HG03442 (cell line): ENCODE measurements at regions not wholly inside any gene's neighbourhood (a gene's known extent, or its start where the extent isn't known, plus 50 kb on each side); places are given as distances from the start of the nearest gene placed in this dataset.
"Not testable (repeated sequence)": the region's sequence is repeated elsewhere in the genome, so short reads cannot be mapped to it uniquely, and the experiment has no call there.

Source experiments
- ATAC-seq: cut with Tn5 transposase; IDR thresholded peaks from one replicate; pipeline ENCODE4 v1.9.1; 2021; ENCODE audit warnings: mild to moderate bottlenecking, moderate library complexity; ENCODE audit not compliant: unreplicated experiment

GRCh38 chr16:56022818-56023217 is 147.6 kb upstream of the CES5A start:
- ATAC-seq = no peak

GRCh38 chr16:56019274-56019673 is 144.1 kb upstream of the CES5A start:
- ATAC-seq = no peak

- ATAC-seq = no peak
These were observed 138.9 kb upstream of the CES5A start for GRCh38 chr16:56013962-56014552.

- no peak for ATAC-seq
These were observed 137.3 kb upstream of the CES5A start for GRCh38 chr16:56012482-56012811.

DNA sequence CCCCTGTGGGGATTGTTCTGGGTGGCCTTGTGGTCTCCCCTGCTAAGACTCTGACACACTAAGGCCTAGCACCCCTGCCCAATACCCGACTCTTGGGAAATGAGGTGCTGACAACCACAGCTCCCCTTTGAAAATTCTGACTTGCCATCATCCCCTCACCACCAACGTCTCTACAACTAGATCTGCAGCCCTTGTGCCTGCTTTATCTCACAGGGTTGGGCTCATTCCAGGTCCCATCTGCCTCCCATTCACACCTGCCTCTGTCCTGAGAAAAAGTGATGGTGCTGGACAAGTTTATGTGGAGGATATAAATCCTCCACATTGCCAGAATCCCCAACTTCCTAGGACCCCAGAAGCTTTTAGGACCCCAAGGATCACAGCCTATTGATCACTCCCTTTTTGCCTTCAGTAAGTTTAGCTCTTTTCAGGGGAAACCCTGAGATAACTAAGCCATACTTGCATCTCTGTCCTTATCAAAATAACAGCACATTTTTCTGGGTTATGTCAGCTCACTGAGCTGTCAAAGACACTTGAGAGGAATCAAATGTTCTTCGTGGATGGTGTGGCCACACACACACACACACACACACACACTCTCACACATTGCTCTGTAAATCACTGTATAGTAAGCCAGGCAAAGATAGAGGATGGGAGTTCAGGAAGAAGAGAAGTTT is 136.8 kb upstream of the CES5A start:
- no peak for ATAC-seq

- no peak for ATAC-seq
These were observed 130.8 kb upstream of the CES5A start for GRCh38 chr16:56005958-56006357.

DNA sequence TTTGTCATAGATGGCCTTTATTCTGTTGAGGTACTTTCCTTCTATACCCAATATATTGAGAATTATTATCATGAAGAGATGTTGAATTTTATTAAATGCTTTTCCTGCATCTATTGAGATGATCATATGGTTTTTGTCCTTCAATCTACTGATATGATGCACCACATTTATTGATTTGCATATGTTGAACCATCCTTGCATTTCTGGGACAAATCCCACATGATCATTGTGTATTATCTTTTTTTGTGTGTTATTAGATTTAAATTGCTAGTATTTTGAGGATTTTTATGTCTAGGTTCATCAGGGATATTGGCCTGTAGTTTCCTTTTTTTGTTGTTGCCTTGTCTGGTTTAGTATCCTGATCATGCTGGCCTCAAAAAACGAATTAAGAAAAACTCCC is 124.5 kb upstream of the CES5A start:
- no peak for ATAC-seq

DNA sequence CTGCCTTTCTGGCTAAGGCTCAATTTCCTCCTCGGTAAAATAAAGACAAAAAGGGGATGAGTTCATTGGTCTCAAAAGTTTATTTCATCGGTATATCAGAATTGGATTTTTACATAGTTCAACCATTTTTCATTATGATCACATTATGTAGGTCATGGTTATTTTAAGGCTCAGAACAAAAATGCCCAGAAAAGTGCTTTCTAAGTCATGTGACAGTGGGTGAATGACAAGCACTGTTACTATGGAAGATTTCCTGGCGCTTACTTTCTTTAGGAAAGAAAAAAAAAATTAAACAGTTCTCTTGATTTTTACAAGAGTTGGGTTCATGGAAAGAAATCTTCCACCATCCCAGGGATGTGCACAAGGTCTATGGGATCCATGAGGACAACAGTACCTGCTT is 117.9 kb upstream of the CES5A start:
- no peak for ATAC-seq

DNA sequence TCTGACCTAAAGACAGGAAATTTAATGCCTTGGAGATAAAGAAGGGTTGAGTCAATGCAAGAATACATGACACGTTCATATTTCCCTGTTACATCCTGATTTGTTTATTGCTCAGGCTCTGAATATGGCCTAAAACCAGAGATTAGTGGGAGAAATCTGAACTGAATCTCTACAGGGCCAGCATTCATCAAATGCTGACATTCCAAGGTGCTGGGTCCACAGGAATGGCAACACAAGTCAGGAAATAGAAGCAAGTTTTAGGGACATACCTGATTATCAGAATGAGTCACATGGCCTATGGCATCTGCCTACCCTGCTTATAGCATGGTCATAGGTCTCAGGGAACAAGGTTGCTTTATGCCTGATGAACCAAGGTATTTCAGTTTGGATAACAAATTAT is 117.4 kb upstream of the CES5A start:
- ATAC-seq = no peak

DNA sequence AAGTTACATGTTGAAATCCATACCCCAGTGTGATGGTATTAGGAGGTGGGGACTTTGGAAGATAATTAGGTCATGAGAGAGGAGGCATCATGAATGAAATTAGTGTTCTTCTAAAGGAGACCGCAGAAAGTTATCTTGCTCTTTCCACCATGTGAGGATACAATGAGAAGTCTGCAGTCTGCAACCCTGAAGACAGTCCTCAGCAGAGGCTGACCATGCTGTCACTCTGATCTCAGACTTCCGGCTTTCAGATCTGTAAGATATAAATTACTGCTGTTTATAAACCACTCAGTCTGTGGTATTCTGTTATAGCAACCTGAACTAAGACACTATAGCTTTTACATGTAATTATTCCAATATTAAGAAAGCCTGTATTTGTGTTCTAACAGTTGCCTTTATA is 116.7 kb upstream of the CES5A start:
- ATAC-seq = no peak

- no peak for ATAC-seq
These were observed 114.4 kb upstream of the CES5A start for GRCh38 chr16:55989569-55989907.

DNA sequence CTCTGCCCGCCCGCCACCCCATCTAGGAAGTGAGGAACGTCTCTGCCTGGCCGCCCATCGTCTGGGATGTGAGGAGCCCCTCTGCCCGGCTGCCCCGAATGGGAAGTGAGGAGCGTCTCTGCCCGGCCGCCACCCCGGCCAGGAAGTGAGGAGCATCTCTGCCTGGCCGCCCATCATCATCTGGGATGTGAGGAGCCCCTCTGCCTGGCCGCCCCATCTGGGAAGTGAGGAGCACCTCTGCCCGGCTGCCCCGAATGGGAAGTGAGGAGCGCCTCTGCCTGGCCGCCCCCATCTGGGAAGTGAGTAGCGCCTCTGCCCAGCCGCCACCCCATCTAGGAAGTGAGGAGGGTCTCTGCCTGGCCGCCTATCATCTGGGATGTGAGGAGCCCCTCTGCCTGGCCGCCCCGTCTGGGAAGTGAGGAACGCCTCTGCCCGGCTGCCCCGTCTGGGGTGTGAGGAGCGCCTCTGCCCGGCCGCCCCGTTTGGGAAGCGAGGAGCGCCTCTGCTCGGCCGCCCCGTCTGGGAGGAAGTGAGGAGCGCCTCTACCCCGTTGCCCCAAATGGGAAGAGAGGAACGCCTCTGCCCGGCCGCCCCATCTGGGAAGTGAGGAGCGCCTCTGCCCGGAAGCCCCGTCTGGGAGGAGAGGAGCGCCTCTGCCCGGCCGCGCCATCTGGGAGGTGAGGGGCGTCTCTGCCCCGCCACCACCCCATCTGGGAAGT is 113.8 kb upstream of the CES5A start:
- not testable (repeated sequence) for ATAC-seq

GRCh38 chr16:55988013-55988412 is 112.8 kb upstream of the CES5A start:
- ATAC-seq = no peak

GRCh38 chr16:55982597-55982996 is 107.4 kb upstream of the CES5A start:
- ATAC-seq = no peak

GRCh38 chr16:55981557-55981956 is 106.4 kb upstream of the CES5A start:
- no peak for ATAC-seq

- ATAC-seq = no peak
These were observed 101.6 kb upstream of the CES5A start for GRCh38 chr16:55976815-55977214.

DNA sequence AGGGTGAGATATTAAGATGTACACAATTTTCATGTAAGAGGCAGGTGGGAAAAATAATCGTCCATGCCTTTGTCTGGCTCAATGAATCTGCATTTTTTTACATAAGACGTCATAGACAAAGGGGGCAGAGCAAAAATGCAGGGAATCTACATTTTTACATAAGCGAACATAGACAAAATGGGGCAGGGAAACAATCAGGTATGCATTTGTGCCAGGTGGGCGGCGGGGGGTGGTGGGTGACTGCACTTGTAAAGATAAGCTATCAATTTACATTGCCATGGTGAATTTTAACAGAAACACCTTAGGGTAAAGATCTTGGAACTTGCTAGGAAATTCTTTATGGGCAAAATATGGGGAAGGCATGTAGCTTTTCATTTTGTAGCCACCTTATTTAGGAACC is 96.3 kb upstream of the CES5A start:
- ATAC-seq = no peak

- ATAC-seq = no peak
These were observed 93.0 kb upstream of the CES5A start for GRCh38 chr16:55968221-55968620.

- ATAC-seq = no peak
These were observed 89.8 kb upstream of the CES5A start for GRCh38 chr16:55964923-55965475.

GRCh38 chr16:55955845-55956244 is 80.7 kb upstream of the CES5A start:
- ATAC-seq = no peak

DNA sequence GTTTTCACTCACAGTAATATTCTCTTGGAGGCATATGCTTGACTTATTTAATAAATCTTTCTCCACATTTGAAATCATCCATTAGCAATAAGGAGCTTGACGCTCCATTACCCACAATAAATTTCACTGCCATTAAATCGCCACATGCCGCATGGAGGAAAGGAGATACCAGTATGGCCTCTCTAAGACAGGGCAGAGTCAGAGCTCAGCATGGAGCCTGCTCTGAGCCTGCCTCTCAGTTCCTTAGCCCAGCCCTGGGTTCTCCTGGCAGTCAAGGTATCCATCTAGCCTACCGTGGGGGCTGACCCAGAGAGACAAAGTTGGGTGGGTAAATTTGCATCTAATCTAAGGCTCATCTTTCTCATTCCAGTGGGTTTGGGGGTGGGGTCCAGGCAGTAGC is 80.3 kb upstream of the CES5A start:
- ATAC-seq = no peak

DNA sequence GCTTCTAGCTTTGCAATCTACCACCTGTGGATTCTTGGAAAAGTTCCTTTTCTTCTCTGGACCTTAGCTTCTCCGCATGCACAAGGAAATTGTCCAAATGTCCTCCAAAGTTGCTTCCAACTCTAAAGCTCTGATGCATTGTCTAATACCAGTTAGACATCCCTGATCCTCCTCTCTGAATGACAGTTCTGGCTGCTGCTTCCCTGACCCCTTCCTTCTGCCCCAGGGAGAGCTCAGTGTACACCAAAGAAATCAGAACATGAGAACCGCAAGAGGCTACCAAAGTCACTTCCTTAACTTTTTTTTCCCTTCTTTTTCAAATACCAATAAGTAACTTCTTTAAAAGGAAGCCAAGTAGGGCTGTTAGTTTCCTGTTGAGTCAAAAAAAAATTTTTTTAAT is 79.7 kb upstream of the CES5A start:
- ATAC-seq = no peak
